Ishikawa (cell line): ENCODE measurements at regions not wholly inside any gene's neighbourhood (a gene's known extent, or its start where the extent isn't known, plus 50 kb on each side); places are given as distances from the start of the nearest gene placed in this dataset.

Experiments
- FOXM1 ChIP-seq: IDR thresholded peaks from 2 replicates; pipeline ENCODE4 v1.6.1; 2012; ENCODE audit warnings: low read depth, borderline replicate concordance
- NFIC ChIP-seq: IDR thresholded peaks from 2 replicates; pipeline ENCODE4 v1.6.1; 2012
- TCF12 ChIP-seq: IDR thresholded peaks from 2 replicates; pipeline ENCODE4 v1.6.1; 2012; ENCODE audit warnings: low read depth
- YY1 ChIP-seq: IDR thresholded peaks from 2 replicates; pipeline ENCODE4 v1.6.1; 2012; ENCODE audit warnings: low read depth

GRCh38 chr10:128971374-128972035 is 495.5 kb upstream of the MGMT start:
- TF ChIP-seq YY1 (no peak), NFIC (no peak), TCF12 (no peak), FOXM1 (no peak)
